GM18870 (cell line): ENCODE measurements at regions not wholly inside any gene's neighbourhood (a gene's known extent, or its start where the extent isn't known, plus 50 kb on each side); places are given as distances from the start of the nearest gene placed in this dataset.

Experiments
- ATAC-seq: cut with Tn5 transposase; IDR thresholded peaks from one replicate; pipeline ENCODE4 v1.9.1; 2021; ENCODE audit warnings: moderate library complexity; ENCODE audit not compliant: unreplicated experiment

DNA sequence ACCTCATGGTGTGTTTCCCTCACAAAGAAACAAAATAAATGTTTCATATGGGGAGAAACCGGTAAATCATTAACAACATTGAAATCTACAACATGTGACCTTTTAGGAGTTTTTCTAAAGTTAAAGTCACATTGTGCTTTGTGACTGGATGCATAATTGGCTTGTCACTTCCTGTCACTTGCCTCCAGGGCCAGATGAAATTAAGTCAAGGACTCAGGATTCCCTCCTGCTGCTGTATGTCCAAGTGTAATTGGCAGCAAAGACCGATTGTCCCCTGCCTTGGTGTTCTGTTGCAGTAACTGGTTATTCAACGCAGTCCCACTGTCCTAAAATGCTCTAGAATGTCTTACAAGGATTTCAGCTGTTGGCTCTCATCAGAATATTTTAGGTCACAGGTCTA lies 448.2 kb downstream of the LIG4 start:
- ATAC-seq = no peak

DNA sequence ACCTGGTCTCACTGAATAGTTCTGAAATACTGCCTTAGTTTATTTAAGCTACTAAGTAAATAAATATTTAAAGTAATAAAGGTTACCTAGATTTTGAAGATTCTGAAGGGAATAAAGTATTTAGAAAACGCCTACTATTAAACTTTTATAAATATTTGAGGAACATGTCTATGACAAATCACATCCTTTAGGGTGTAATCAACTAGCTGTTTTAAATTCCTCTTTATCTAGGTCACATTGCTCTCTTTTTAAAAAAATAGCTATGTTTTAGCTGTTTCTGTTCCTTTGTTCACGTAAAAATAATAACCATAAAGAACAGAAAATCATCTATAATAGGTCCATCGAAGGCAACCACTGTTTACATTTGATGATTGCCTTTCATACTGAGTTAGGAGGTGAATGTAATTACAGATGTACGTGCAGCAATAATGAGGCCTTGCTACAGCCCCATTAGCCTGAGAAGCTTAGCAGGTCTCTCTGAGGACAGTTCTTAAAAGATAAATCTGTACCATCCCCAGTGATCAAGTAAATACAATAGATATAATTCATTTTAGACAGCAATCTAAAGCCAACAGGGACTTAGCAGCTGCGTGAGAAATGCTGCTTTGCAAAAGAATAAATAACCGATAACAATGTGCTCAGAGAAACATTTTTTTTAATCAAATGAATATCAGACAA lies 449.5 kb downstream of the LIG4 start:
- ATAC-seq = no peak

DNA sequence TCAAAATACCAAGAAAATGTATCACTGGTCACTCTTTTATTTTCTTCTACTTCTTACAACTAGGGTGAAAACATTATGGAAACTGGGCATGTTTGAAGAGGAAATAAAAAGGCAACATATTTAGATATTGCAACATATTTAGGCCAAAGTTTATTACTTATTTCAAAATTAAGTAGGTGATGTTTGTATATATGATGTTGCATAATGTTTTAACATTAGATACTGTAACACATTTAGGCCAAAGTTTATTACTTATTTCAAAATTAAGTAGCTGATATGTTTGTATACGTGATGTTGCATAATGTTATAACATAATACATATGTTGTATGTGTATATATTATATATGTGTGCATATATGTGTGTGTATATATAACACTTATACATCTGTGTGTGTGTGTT lies 451.3 kb downstream of the LIG4 start:
- no peak for ATAC-seq

DNA sequence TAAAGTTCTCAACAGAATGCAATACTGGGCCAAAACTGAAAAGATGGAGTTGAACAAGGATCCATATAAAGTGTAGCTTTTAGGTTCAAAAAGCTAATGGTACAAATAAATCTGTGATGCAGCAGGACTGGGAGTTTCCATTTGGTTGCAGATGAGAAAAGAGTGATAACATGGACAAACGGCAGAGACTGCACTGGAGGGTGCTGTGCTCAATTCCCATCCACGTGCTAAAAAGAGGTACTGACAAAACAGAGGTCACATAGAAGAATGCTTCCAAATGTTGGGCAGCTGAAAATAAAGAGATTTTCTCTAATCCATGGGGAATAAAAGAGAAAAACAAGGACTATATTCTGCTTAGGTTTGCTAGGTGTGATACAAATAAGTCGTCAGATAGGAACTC lies 461.6 kb downstream of the LIG4 start:
- ATAC-seq = no peak

DNA sequence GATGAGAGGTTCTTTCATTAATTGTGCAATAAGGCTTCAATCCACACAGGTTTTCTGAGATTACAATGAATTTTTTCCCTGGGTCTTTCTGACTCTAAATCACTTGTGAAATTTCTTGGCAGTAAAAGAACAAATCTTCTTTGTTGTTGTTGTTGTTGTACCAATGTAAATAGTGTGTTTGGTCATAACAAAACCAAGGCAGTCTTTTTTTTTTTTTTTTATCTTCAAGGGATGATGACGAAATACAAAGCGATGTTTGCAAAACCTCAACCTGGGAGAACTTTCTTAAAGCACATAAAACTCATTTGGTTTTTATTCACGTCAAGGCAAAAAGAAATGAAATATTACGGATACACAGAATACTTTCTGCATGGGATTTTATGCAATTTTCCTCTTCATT lies 462.0 kb downstream of the LIG4 start:
- ATAC-seq = no peak

DNA sequence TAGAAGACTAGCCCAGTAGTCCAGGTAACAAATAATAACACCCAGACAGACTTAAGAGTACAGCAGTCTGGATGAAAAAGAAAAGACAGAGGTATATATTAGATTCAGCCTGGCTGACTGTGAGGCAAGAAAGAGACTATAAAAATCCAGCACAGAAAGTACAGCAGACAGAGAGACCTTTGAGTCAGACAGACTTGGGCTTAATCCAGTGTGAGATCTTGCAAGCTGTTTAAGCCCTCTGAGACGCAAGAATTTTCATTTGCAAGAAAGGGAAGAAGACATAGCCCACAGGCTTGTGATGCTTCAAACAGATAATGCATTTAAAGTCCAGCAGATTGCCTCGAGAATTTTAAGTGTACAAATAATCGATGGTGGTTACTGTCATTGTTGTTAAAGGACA lies 471.4 kb downstream of the LIG4 start:
- ATAC-seq = no peak

DNA sequence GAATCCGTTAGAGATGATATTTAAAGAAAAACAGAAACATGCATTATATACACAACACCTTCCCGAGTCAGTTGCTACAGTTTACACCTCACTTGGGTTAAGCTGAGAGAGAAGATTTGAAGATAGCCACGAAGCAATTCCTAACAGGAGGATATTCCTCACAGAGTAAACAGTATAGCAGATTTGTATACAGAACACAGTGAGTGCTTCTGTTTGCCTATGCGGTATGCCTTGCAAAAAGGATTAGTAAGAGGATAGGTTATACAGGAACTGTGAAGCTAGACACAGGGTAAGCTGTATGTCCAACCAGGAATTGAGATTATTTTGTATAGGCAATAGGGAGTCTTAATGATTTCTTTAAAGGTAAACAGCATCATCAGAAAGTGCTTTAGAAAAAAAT lies 471.8 kb downstream of the LIG4 start:
- no peak for ATAC-seq

DNA sequence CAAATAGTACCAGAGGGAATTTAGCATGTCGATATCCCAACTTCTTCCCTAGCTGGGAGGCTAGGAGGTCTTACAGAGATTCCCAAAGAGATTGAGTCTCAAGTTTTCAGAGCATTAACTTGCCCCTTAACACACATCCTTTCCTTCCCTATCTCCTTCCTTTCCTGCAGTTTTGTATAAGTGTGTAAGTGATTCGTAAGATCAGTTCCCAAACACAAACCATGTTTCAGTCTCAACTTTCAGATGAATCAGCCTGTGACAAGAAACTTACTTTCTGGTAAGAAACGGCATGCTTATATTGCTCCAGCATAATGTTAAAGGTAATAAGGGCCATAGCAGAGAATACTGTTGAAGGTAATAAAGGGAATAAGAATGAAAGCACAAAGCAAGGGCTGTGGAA lies 472.2 kb downstream of the LIG4 start:
- ATAC-seq = no peak

DNA sequence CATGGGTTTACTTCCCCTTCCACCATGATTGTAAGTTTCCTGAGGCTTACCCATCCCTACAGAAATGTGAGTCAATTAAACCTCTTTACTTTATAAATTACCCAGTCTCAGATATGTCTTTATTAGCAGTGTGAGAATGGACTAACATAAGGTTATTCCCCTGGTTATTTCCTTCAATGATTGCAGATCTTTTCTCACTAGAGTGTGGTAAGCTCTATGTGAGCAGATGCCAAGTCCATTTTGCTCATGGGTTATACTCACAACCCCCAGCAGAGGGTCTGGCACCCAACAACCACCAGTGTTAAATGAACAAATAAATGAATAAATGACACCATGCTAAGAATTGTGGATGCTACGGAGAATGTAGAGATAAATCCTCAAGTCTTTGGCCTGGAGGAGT lies 472.8 kb downstream of the LIG4 start:
- no peak for ATAC-seq

DNA sequence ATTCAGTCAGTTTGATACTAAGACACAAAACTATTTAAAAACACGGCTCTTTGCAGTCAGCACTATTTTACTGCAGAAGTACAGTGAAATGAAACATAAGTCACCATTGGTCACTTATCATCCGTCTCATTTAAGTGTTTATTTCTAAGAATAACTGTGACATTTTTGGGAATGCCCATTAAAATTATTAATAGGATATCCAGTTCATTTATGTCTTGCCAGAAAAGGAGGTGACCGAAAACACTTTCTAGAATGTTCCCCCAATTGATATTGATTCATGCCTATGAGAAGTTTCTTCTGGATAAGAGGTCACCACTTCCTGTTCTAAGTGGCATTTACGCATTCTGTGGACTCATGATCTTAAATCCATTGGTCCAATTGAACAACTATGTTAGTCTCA lies 477.3 kb downstream of the LIG4 start:
- ATAC-seq = no peak

DNA sequence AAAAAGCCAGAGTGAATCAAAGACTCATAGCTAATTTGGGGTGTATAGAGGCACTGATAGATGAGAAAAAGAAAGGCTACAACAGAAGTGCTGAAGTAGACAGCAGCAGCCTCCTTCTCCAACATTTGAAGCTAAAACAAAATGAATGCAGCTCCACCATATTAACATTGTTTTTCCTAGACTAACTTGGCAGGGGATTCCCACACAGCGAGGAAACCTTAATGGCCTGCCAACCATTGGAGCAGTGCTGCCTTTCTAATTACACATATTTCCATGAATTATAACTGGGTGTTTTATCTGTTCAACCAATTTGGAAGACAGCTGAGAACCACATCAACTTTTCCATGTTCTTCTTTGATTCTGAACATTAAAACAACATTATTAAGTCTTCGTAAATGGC lies 478.6 kb downstream of the LIG4 start:
- ATAC-seq = no peak

DNA sequence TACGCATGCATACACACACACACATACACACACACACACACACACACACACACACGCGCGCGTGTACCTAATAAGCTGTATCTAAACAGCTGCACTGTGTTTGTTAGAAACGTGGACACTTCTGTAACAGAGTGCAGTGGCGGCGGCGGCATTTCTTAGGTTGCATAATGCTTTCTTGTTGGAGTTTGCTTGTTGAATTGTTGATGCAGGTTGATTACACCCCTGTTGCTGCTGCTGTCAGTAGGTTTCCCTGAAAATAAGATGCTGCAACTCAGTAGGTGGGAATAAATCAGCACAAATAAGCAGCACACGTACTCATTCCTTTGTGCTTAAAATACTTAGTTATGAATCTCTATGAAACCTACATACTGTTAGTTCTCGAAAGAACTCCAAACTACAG lies 479.2 kb downstream of the LIG4 start:
- ATAC-seq = no peak

DNA sequence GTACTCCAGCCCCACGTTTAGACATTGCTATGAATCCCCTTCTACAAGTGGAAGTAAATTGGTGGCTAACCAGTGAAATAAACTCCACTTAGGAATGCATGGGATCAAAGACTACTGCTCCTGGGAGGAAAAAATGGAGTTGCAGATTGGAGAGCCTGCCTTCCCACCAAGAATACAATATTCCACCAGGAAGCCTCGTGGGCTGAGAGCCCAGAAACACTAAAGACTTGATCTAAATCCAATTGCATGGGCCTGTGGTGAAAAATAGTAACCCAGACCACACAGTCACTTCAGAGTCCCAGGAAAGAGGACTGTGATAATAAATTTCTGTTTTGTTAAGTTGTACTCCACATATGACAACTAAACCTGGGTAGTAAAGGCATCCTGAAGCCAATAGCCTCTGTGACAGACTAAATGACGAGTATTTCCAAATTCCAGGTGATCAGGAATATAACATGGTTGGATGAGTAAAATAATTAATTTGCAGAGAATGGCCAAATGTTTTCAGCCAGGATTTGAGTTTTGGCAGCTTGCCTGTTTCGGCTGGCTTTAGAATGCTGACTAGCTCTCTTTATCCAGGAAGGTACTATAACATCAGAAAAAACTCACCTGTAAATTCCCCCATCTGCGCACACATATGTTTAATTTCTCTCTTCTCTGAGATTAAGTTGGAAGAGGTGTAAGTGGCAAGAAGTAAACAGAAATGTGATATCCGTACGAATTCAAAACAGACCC lies 480.3 kb downstream of the LIG4 start:
- ATAC-seq = no peak

DNA sequence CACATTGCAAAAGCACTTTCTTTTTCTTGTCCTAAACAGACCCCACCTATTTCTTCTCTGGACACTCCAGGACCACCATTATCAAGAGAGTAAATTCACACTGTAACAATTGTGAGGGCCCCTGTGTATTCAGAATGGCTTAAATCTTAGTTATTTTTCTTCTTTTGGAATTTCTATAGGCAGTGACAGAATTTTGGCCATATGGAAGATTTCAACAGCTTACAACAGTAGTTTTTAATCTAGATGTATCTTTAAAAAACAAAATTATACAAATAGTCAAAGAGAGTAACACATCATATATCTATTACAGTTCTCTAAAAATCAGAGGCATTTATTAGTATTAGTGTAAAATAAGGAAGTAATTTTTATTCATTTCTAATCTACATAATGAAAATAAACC lies 482.1 kb downstream of the LIG4 start:
- no peak for ATAC-seq

DNA sequence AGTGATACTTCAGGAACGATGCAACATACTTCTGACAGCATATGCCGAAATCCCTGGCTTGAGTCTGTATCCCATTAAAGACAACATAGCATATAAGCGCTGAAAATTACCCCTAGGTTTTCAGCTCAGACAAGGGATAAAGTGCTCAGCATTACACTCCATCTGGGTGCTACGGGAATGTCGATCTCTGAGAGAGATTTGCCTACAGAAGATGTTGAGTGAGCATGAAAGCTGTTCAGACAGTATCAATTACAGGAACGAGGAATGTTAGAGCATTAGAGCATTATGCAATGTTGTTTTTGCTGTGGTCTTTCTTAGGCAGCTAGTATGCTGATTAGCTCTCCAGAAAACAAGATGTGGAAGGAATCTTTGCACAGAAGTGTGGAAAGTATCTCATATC lies 484.5 kb downstream of the LIG4 start:
- no peak for ATAC-seq

DNA sequence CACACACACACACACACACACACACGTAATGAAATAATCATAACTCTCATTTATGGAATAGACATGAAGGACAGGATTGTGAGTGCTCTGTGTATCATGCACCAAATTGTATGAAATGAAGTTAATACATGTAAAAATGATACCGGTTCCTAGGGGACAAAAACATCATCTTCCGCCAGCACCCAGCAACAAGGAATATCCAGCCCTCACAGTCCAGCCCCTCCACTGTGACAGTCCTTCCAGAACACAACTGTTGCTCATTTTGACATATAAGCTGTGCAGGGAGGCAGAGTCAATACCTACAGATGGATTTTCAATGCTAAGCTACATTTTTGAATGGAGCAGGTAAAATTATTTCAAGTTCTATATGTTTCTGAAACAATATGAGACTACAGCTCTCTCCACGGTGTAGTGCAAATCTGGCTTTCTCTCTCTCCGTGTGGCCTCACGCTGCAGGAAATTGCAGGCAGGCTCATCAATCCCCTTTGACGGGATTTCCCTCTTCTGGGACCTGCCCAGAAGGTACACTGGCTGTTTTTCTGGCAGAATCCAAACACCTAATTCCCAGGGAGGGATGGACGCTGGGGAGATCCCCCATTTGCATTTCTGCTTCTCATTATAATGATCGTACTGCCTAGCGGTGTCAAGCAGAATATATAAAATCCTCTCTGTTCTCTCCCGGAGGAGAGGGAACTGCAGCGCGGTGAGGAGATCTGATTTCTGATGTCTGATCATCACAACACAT lies 494.0 kb downstream of the LIG4 start:
- no peak for ATAC-seq

DNA sequence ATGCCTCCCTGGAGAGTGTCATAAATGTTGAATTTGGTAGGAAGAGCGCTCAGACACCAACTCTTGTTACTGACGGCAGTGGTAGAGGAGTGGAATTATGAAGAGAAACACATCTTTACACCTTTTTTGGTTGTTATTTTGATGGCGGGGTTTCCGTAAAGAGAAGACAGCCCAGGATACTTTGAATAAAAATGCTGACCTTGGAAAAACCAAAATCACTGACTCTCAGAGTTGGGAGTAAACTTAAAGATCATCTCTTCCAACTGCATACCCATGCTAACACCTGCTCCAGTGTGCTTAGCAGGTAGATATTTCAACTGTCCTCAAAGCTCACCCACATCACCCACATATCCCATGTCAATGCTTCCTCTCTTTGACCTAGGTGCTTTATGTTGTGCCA lies 498.6 kb downstream of the LIG4 start:
- no peak for ATAC-seq

DNA sequence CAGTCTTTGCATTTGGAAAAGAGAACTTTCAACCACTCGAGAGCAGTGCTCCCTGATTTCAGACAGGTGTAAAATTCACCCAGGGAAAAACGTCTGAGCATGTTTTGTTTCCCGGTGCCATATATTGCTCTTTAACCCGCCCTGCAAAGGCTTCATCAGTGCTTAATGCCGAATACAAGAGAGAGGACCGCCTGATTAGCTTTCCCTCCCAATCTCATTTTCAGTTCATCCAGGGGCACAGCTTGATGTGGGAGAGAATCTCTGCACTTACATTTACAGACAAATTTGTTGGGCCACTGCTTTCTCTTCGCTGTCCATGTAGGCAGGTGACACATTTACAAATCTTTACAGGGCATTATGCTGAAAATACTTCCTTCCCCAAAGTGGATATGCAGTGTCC lies 499.1 kb downstream of the LIG4 start:
- ATAC-seq = no peak

DNA sequence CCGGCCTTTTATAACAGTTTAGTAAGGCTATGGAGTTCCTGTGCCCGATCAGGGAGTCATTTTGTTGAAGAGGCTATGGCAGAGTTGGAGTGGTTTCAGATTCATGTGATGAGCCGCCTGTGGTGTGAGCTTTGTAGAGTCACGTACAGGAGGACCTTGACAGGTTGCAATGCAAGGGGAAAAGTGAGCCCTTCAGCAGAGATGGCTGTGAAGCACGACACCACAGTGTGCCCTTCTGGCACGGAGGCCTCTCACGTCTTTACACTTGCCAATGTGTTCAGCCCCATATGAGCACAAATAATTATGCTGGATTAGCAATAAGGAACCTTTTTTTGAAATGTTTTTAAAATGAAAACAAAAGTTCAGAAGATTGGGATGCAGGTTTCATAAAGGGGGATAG lies 499.8 kb downstream of the LIG4 start:
- no peak for ATAC-seq

DNA sequence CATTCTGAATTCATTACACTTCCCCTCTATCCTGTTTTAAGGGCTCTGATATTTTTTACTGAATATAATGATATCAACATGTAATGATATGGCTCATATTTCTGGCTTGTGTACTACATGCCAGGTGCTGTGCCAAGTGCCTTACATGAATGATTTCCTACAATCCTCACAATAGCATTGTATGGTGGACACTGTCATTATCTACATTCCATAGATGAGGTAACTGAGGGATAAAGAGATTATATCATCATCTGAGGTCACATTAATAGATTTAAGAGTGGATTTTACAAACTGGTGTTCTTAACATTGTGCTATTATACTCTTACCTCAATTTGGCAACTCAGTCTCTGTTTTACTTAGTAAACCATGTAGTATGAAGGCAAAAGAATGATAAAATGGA lies 502.0 kb downstream of the LIG4 start:
- no peak for ATAC-seq

DNA sequence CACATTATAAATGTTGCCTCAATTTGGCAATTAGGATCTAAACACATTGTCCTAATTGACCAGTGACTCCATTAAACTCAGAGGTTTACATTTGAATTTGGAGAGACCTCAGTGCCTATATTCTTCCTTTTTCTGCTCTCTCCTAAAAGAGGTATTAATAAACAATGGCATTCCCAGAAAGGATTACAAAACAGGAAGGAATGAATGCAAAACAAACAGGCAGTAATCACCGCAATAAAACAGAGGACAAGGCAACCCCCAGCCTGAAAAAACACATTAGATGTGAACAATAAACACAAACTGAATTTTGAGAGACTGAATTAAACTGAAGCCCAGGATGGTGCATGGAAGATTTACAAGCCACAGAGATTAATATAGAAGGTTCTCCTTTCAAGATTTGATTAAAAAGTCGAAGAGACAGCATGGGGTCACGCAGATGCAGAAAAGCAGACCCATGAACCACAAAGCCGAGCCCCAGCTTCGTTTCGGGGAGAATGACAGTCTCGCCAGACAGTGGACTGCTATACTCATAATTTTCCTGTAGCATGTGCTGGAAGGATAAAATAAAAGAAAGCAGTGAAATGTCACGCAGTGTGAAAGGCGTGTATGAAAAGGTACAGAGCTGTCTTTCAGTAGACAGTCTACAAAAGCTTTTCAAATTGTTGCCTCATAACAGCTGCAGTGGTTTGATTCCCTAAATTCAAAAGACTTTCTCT lies 503.0 kb downstream of the LIG4 start:
- ATAC-seq = no peak

DNA sequence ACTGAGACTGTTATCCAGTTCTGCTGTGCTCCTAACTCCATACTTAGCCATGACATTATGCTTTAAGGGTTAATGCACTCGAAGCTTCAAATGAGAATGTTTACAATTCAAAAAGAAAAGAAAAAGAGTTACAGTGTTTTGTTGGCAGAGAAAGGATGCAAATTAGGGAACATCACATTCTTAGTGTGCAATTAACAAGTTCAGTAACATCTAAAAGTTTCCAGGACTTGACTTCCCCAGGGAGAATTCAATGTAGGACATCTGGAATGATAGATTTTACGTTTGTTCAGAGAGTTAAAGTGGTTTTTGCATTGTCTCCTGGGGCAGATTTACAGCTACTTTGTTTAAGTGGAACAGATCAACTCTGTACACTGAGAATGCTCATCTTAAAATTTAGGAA lies 525.2 kb downstream of the LIG4 start:
- no peak for ATAC-seq
